Effector memory CD4-positive, alpha-beta T cell (primary cell): ENCODE measurements at regions not wholly inside any gene's neighbourhood (a gene's known extent, or its start where the extent isn't known, plus 50 kb on each side); places are given as distances from the start of the nearest gene placed in this dataset.

Experiments
- DNase-seq, 3 donors: peaks; one replicate each; pipeline ENCODE4 v3.0.0-alpha.2; 2020
- H3K27ac ChIP-seq: 2 replicates; pipeline ENCODE4 v1.7.0; 2013; ENCODE audit warnings: mild to moderate bottlenecking, low read length, moderate library complexity; ENCODE audit not compliant: insufficient read depth, poor library complexity, severe bottlenecking
- H3K27me3 ChIP-seq: replicated peaks from 2 replicates; pipeline ENCODE4 v1.7.0; 2013; ENCODE audit warnings: mild to moderate bottlenecking, low read length; ENCODE audit not compliant: insufficient read depth, control insufficient read depth, poor library complexity, severe bottlenecking
- H3K36me3 ChIP-seq: 2 replicates; pipeline ENCODE4 v1.7.0; 2013; ENCODE audit warnings: mild to moderate bottlenecking, low read length, moderate library complexity; ENCODE audit not compliant: control insufficient read depth, insufficient read depth
- H3K4me1 ChIP-seq: 2 replicates; pipeline ENCODE4 v1.7.0; 2013; ENCODE audit warnings: low read length, mild to moderate bottlenecking; ENCODE audit not compliant: control insufficient read depth, insufficient read depth, poor library complexity, severe bottlenecking
- H3K4me3 ChIP-seq: 2 replicates; pipeline ENCODE4 v1.7.0; 2013; ENCODE audit warnings: low read length, low read depth, mild to moderate bottlenecking; ENCODE audit not compliant: insufficient read depth, poor library complexity, severe bottlenecking
- H3K9me3 ChIP-seq: 2 replicates; pipeline ENCODE4 v1.7.0; 2013; ENCODE audit warnings: mild to moderate bottlenecking, low read length, moderate library complexity; ENCODE audit not compliant: control insufficient read depth

- Histone ChIP-seq H3K27me3 (no peaks in the 10 kb centered on the region), H3K27ac (no peak overlapping the region), H3K36me3 (no peaks in the 10 kb centered on the region), H3K4me1 (no peaks in the 10 kb centered on the region), H3K4me3 (no peak overlapping the region), H3K9me3 (no peaks in the 10 kb centered on the region)
- no peak for DNase-seq
These were observed 887.3 kb upstream of the TENM4 start for GRCh38 chr11:80327956-80328614.

GRCh38 chr11:80321786-80322185 lies 881.0 kb upstream of the TENM4 start:
- Histone ChIP-seq H3K4me1 (no peaks in the 10 kb centered on the region), H3K4me3 (no peak overlapping the region), H3K27ac (no peak overlapping the region), H3K9me3 (no peaks in the 10 kb centered on the region), H3K36me3 (no peaks in the 10 kb centered on the region), H3K27me3 (no peaks in the 10 kb centered on the region)
- no peak for DNase-seq

GRCh38 chr11:80320765-80321164 lies 879.9 kb upstream of the TENM4 start:
- no peaks in the 10 kb centered on the region for H3K36me3 ChIP-seq
- no peaks in the 10 kb centered on the region for H3K9me3 ChIP-seq
- no peak overlapping the region for H3K4me3 ChIP-seq
- H3K27ac ChIP-seq: no peak overlapping the region
- no peaks in the 10 kb centered on the region for H3K4me1 ChIP-seq
- no peak for DNase-seq
- no peaks in the 10 kb centered on the region for H3K27me3 ChIP-seq

GRCh38 chr11:80320226-80320625 lies 879.4 kb upstream of the TENM4 start:
- no peak overlapping the region for H3K27ac ChIP-seq
- no peaks in the 10 kb centered on the region for H3K4me1 ChIP-seq
- no peaks in the 10 kb centered on the region for H3K36me3 ChIP-seq
- no peaks in the 10 kb centered on the region for H3K27me3 ChIP-seq
- H3K9me3 ChIP-seq: no peaks in the 10 kb centered on the region
- H3K4me3 ChIP-seq: no peak overlapping the region
- no peak for DNase-seq

- no peak overlapping the region for H3K4me3 ChIP-seq
- H3K4me1 ChIP-seq: no peaks in the 10 kb centered on the region
- no peaks in the 10 kb centered on the region for H3K27me3 ChIP-seq
- no peaks in the 10 kb centered on the region for H3K36me3 ChIP-seq
- no peak for DNase-seq
- no peak overlapping the region for H3K27ac ChIP-seq
- peaks cover 4% of the 10 kb centered on the region for H3K9me3 ChIP-seq
These were observed 876.8 kb upstream of the TENM4 start for GRCh38 chr11:80317612-80318011.

- Histone ChIP-seq H3K4me1 (no peaks in the 10 kb centered on the region), H3K9me3 (peaks cover 4% of the 10 kb centered on the region), H3K27ac (no peak overlapping the region), H3K4me3 (no peak overlapping the region), H3K27me3 (no peaks in the 10 kb centered on the region), H3K36me3 (no peaks in the 10 kb centered on the region)
- no peak for DNase-seq
These were observed 874.4 kb upstream of the TENM4 start for GRCh38 chr11:80315200-80315599.

GRCh38 chr11:80309301-80309700 lies 868.5 kb upstream of the TENM4 start:
- no peaks in the 10 kb centered on the region for H3K27me3 ChIP-seq
- H3K4me1 ChIP-seq: no peaks in the 10 kb centered on the region
- no peak for DNase-seq
- H3K27ac ChIP-seq: no peak overlapping the region
- no peaks in the 10 kb centered on the region for H3K9me3 ChIP-seq
- no peak overlapping the region for H3K4me3 ChIP-seq
- H3K36me3 ChIP-seq: no peaks in the 10 kb centered on the region

- no peak for DNase-seq
- Histone ChIP-seq H3K4me3 (no peak overlapping the region), H3K27me3 (no peaks in the 10 kb centered on the region), H3K36me3 (no peaks in the 10 kb centered on the region), H3K9me3 (no peaks in the 10 kb centered on the region), H3K4me1 (no peaks in the 10 kb centered on the region), H3K27ac (no peak overlapping the region)
These were observed 866.8 kb upstream of the TENM4 start for GRCh38 chr11:80307676-80308075.

- Histone ChIP-seq H3K36me3 (no peaks in the 10 kb centered on the region), H3K4me3 (no peak overlapping the region), H3K27me3 (no peaks in the 10 kb centered on the region), H3K4me1 (no peaks in the 10 kb centered on the region), H3K27ac (no peak overlapping the region), H3K9me3 (no peaks in the 10 kb centered on the region)
- no peak for DNase-seq
These were observed 857.2 kb upstream of the TENM4 start for GRCh38 chr11:80297858-80298632.

GRCh38 chr11:80293293-80293692 lies 852.5 kb upstream of the TENM4 start:
- DNase-seq: no peak
- Histone ChIP-seq H3K9me3 (no peaks in the 10 kb centered on the region), H3K27ac (no peak overlapping the region), H3K4me1 (no peaks in the 10 kb centered on the region), H3K4me3 (no peak overlapping the region), H3K36me3 (no peaks in the 10 kb centered on the region), H3K27me3 (no peaks in the 10 kb centered on the region)
